ENCODE measurements at regions not wholly inside any gene's neighbourhood (a gene's known extent, or its start where the extent isn't known, plus 50 kb on each side); places are given as distances from the start of the nearest gene placed in this dataset.

- TF ChIP-seq EP300 (IDR thresholded peaks at IDR 0.05; ENCODE audit: borderline replicate concordance in 1 of 2, low read depth in 2 of 2, low read length in 2 of 2): no peak
- TF ChIP-seq CHD2 (IDR thresholded peaks at IDR 0.05; ENCODE audit: low read length): no peak
- no peak for TF ChIP-seq ATF3 (IDR thresholded peaks at IDR 0.05; ENCODE audit: insufficient read depth, low read depth, low read length)
- TF ChIP-seq BCL11A (IDR thresholded peaks at IDR 0.05; ENCODE audit: low read depth in 2 of 2, low read length in 2 of 2): no peak
Observed at GRCh38 chr5:57948091-57948490, 465.5 kb upstream of the ACTBL2 start.

Measured in H1 (cell line).